ENCODE measurements at regions not wholly inside any gene's neighbourhood (a gene's known extent, or its start where the extent isn't known, plus 50 kb on each side); places are given as distances from the start of the nearest gene placed in this dataset.
"Not testable (repeated sequence)": the region's sequence is repeated elsewhere in the genome, so short reads cannot be mapped to it uniquely, and the experiment has no call there.

- DNase-seq (ENCODE audit: low read depth, low spot score), result no peak
These were observed 241.6 kb upstream of the PUDP start for GRCh38 chrX:7389576-7389975.

- no peak for DNase-seq (ENCODE audit: low read depth, low spot score)
These were observed 237.2 kb upstream of the PUDP start for GRCh38 chrX:7385131-7385530.

GRCh38 chrX:7378406-7378805, 230.5 kb upstream of the PUDP start:
- no peak for DNase-seq (ENCODE audit: low read depth, low spot score)

- no peak for DNase-seq (ENCODE audit: low read depth, low spot score)
These were observed 225.0 kb upstream of the PUDP start for GRCh38 chrX:7372825-7373525.

GRCh38 chrX:7362111-7362510, 214.2 kb upstream of the PUDP start:
- DNase-seq (ENCODE audit: low read depth, low spot score), result no peak

GRCh38 chrX:7351926-7352325, 204.0 kb upstream of the PUDP start:
- no peak for DNase-seq (ENCODE audit: low read depth, low spot score)

GRCh38 chrX:7347465-7347864, 199.5 kb upstream of the PUDP start:
- DNase-seq (ENCODE audit: low read depth, low spot score), result no peak

- no peak for DNase-seq (ENCODE audit: low read depth, low spot score)
These were observed 198.1 kb upstream of the PUDP start for GRCh38 chrX:7346021-7346420.

- DNase-seq (ENCODE audit: low read depth, low spot score), result no peak
These were observed 195.2 kb upstream of the PUDP start for GRCh38 chrX:7343181-7343580.

GRCh38 chrX:7335816-7336362, 187.9 kb upstream of the PUDP start:
- DNase-seq (ENCODE audit: low read depth, low spot score), result not testable (repeated sequence)

- no peak for DNase-seq (ENCODE audit: low read depth, low spot score)
These were observed 186.4 kb upstream of the PUDP start for GRCh38 chrX:7334253-7334935.

GRCh38 chrX:7330971-7331746, 183.2 kb upstream of the PUDP start:
- no peak for DNase-seq (ENCODE audit: low read depth, low spot score)

- DNase-seq (ENCODE audit: low read depth, low spot score), result no peak
These were observed 182.6 kb upstream of the PUDP start for GRCh38 chrX:7330556-7330955.

GRCh38 chrX:7318661-7319060, 170.7 kb upstream of the PUDP start:
- DNase-seq (ENCODE audit: low read depth, low spot score), result no peak

- DNase-seq (ENCODE audit: low read depth, low spot score), result no peak
These were observed 170.3 kb upstream of the PUDP start for GRCh38 chrX:7318241-7318640.

- no peak for DNase-seq (ENCODE audit: low read depth, low spot score)
These were observed 168.9 kb upstream of the PUDP start for GRCh38 chrX:7316887-7317286.

- DNase-seq (ENCODE audit: low read depth, low spot score), result no peak
These were observed 168.3 kb upstream of the PUDP start for GRCh38 chrX:7316280-7316679.

GRCh38 chrX:7314425-7314824, 166.5 kb upstream of the PUDP start:
- DNase-seq (ENCODE audit: low read depth, low spot score), result no peak

- no peak for DNase-seq (ENCODE audit: low read depth, low spot score)
These were observed 159.8 kb upstream of the PUDP start for GRCh38 chrX:7307720-7308119.

- DNase-seq (ENCODE audit: low read depth, low spot score), result no peak
These were observed 146.5 kb upstream of the PUDP start for GRCh38 chrX:7294483-7294882.

- no peak for DNase-seq (ENCODE audit: low read depth, low spot score)
These were observed 138.3 kb upstream of the PUDP start for GRCh38 chrX:7286168-7286837.

- no peak for DNase-seq (ENCODE audit: low read depth, low spot score)
These were observed 137.8 kb upstream of the PUDP start for GRCh38 chrX:7285765-7286164.
